ENCODE measurements at regions not wholly inside any gene's neighbourhood (a gene's known extent, or its start where the extent isn't known, plus 50 kb on each side); places are given as distances from the start of the nearest gene placed in this dataset.

GRCh38 chrX:124804962-124805361 lies 458.6 kb downstream of the SH2D1A start:
- TF ChIP-seq RXRA (IDR thresholded peaks at IDR 0.05; ENCODE audit: insufficient read depth, low read depth, low read length) (no peak), POLR2A (IDR thresholded peaks at IDR 0.05; ENCODE audit: control extremely low read depth in 1 of 2, low read depth in 2 of 2, low read length in 2 of 2) (no peak), EP300 (IDR thresholded peaks at IDR 0.05; ENCODE audit: borderline replicate concordance in 1 of 2, low read depth in 2 of 2, low read length in 2 of 2) (no peak), JUN (IDR thresholded peaks at IDR 0.05; ENCODE audit: low read depth, low read length) (no peak), RAD21 (IDR thresholded peaks at IDR 0.05 in 1 of 2, conservative IDR thresholded peaks at IDR 0.05 in 1 of 2; ENCODE audit: low read depth in 2 of 2, low read length in 2 of 2) (no peak), TEAD4 (IDR thresholded peaks at IDR 0.05; ENCODE audit: low read depth, low read length) (no peak), EZH2 (IDR thresholded peaks at IDR 0.05; ENCODE audit: low read depth, low read length, severe bottlenecking) (no peak), CTCF (IDR thresholded peaks at IDR 0.05; ENCODE audit: control extremely low read depth in 1 of 3, insufficient read depth in 1 of 3, low read depth in 1 of 3, low read length in 3 of 3) (no peak), CREB1 (IDR thresholded peaks at IDR 0.05) (no peak), TAF1 (IDR thresholded peaks at IDR 0.05; ENCODE audit: low read depth, low read length) (no peak), SP1 (IDR thresholded peaks at IDR 0.05; ENCODE audit: low read depth, low read length) (no peak), PHF8 (conservative IDR thresholded peaks at IDR 0.05; ENCODE audit: low read depth, low read length) (no peak), HDAC2 (IDR thresholded peaks at IDR 0.05; ENCODE audit: borderline replicate concordance in 1 of 2, low read depth in 2 of 2, low read length in 2 of 2) (no peak)

Measured in H1 (cell line).